Stimulated activated naive CD8-positive, alpha-beta T cell treated with anti-CD3 and anti-CD28 coated beads, Interleukin-15, amount 100 ng/mL, for 72 hours (primary cell): ENCODE measurements at regions not wholly inside any gene's neighbourhood (a gene's known extent, or its start where the extent isn't known, plus 50 kb on each side); places are given as distances from the start of the nearest gene placed in this dataset.

Source experiments
- ATAC-seq: fragments of 150-1000 bp; cut with Tn5 transposase; 2 replicates; pipeline ENCODE4 v1.10.0; 2021; ENCODE audit warnings: mild to moderate bottlenecking, moderate library complexity
- DNase-seq, 2 donors: peaks; one replicate each; pipeline ENCODE4 v3.0.0; 2021 to 2022
- H3K27ac Mint-ChIP-seq, 2 donors: one replicate each; pipeline ENCODE4 v1.8.0; 2022; ENCODE audit warnings: mild to moderate bottlenecking in 2 of 2, mixed read lengths in 2 of 2, moderate library complexity in 2 of 2
- H3K27me3 Mint-ChIP-seq: one replicate; pipeline ENCODE4 v1.8.0; 2022; ENCODE audit warnings: mixed read lengths
- H3K4me1 Mint-ChIP-seq: one replicate; pipeline ENCODE4 v1.8.0; 2022; ENCODE audit warnings: mild to moderate bottlenecking, mixed read lengths
- H3K4me3 Mint-ChIP-seq, 2 donors: one replicate each; pipeline ENCODE4 v1.8.0; 2022; ENCODE audit warnings: mild to moderate bottlenecking in 2 of 2, mixed read lengths in 2 of 2, moderate library complexity in 1 of 2
- H3K9me3 Mint-ChIP-seq, 2 donors: one replicate each; pipeline ENCODE4 v1.8.0; 2022; ENCODE audit warnings: mixed read lengths in 2 of 2

DNA sequence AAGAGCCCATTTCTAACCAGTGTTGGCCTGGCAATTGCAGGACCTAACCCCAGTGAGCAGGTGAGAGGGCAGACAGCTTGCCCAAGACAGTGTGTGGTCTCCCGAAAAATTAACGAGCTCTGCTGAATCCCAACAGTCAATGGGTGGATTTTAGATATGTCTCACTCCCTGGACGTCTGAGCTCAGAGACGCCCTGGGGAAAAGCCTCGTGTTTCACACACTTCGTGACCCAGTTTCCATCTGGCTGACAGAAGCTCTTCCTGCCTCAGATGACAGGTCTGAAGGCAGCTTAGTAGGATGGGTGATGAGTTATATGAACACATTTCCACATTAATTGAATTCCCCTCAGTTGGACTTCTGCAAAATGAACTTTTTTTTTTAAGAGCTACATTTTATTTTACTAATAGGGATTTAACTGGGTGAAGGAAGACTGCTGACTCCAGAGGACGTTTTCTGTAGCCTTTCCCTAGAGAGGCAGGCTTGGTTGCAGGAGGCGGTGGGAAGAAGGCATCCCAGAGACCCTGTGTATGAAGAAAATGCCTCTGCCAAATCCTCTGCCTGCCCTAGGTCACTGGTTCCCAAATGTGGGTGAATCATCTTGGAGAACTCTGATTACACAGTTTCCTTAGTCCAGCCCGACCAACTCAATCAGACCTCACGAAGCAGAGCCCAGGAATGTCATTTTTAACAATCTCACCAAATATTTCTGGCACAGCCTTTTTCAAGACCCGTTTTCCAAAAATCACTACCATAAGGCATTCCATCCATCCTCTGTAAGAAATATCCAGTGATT lies 71.7 kb upstream of the LY86 start:
- ATAC-seq = no peak
- Mint-ChIP-seq H3K27ac (no peak overlapping the region), H3K4me1 (peaks cover 47% of the 10 kb centered on the region), H3K9me3 (no peaks in the 10 kb centered on the region), H3K4me3 (peak overlapping the region; percentile 52 to 68), H3K27me3 (peaks cover 82% of the 10 kb centered on the region)
- DNase-seq = no peak

DNA sequence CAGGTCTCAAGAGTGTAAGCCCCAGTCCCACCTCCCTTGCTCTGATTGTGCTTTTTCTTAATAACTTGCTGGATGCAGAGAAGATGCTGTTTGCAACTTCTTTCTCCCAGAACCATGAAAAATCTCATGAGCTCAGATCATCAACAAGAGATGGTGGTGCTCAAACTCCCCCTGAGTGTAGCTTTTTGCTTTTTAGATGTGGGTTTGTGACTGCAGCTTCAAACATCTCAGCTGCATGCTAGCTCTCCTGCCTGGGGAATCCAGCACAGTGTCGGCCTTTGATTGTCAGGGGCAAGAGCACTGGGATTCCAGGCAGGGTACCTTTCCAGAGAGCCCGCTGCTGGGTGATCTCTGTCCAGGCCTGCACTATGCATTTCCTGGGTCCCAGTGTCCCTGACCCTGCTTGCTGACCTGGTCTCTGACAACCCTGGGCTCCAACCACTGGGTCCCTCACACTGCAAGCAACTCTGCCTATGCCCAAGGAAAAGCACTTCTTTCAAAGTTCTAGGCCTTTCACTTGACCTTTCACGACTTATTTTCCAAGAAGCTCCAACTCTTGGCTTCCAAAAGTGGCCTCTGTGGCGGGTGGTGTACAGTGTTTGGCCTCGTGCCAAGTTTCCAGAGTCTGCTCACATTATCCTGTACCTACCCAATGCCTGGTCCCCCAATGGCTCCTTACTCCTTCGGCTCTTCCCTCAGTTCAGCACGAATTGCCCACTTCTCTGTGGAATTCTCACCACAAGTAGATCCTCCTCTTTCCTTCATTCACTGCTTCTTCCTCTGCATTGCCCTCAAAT lies 69.7 kb upstream of the LY86 start:
- DNase-seq (no peak), ATAC-seq (no peak)
- Mint-ChIP-seq H3K4me1 (peaks cover 47% of the 10 kb centered on the region), H3K27me3 (peaks cover 78% of the 10 kb centered on the region), H3K9me3 (no peaks in the 10 kb centered on the region), H3K27ac (no peak overlapping the region), H3K4me3 (peak overlapping the region in 1 of 2 donors; percentile 49)

DNA sequence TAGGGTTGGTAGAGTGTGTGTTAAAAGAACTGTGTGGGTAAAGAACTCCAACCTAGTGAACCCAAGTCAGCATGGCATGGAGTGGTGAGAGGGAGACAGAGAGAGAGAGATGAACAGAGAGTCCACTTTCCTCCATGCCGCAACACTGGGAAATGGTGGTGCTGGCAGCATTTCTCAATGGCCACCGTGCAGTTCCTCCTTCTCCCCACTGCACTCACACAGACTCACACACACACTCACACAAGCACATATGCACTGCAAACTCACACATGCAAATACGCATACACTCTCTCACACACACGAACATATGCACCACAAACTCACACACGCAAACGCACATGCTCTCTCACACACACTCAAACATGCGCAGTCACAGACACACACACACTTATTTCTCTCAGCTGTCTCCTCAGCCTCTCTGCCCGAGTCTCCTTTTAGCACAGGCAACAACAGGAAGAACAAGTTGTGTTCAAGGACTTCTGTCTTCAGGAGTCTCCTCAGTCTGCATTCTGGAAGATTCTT lies 66.5 kb upstream of the LY86 start:
- Mint-ChIP-seq H3K27me3 (peaks cover 66% of the 10 kb centered on the region), H3K4me1 (peaks cover 20% of the 10 kb centered on the region), H3K4me3 (no peak overlapping the region), H3K9me3 (no peaks in the 10 kb centered on the region), H3K27ac (no peak overlapping the region)
- ATAC-seq (no peak), DNase-seq (no peak)

DNA sequence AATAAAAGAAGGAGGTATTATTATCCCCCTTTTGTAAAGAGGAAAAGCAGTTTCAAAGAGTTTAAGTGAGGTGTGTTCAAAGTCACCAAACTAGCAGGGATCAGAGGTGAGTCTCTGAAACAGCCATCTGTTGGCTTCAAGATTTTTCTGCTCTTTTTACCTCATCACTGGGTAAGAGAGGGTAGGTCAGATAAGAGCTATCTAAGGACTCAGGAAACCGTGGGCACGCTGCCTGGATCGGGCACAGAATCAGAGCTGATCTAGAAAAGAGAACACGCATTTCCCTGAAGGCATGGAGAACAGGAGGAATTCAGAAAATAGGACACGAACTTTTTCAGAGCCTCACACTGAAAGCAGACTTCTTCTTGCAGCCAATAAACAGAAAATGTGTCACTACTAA lies 65.8 kb upstream of the LY86 start:
- peaks cover 64% of the 10 kb centered on the region for H3K27me3 Mint-ChIP-seq
- ATAC-seq (no peak), DNase-seq (no peak)

DNA sequence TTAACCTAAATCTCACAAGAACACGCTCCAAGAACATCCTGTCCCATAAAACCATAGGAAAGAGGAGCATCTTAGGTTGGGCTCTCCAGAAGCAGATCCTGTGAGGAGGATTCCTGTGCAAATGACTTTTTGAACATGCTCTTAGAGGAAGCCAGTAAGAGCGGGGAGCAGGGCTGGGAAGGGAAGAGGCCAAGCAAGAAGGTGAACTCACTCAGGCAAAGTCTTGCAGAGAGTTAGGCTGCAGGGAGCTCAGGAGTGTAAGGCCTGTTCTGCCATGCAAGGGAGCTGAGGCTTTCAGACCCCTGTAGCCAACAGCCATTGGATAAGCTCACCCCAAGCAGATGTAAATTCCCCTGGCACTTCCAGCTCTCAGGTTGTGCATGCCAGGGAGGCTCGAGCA lies 63.6 kb upstream of the LY86 start:
- H3K9me3 Mint-ChIP-seq = peaks cover 0 to 3% of the 10 kb centered on the region in 2 donors

More for the DNA sequence above, 65.8 kb upstream of the LY86 start:
- peaks cover 18% of the 10 kb centered on the region for H3K4me1 Mint-ChIP-seq
- H3K9me3 Mint-ChIP-seq = no peaks in the 10 kb centered on the region
- no peak overlapping the region for H3K4me3 Mint-ChIP-seq
- H3K27ac Mint-ChIP-seq = no peak overlapping the region

DNA sequence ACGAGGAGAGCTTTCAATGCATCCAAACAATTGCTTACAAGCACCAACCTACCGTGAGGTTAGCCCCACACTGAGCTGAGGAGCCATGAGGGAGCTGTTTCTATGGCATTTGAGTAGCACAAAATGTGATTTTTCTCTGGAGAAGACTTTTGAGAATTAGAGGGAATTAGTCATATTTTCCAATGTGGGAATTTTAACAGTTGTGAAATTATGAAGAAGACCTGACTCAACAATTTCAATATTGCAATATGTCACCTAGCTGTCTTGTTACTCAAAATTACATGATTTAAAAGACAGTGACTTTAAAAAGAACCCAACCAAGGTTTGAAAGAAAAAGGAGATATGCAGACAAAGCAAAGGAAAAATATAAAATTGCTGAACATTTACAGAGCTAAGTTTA lies 62.6 kb upstream of the LY86 start:
- H3K4me3 Mint-ChIP-seq = no peak overlapping the region
- ATAC-seq (no peak), DNase-seq (no peak)
- peaks cover 46% of the 10 kb centered on the region for H3K27me3 Mint-ChIP-seq
- peaks cover 0 to 7% of the 10 kb centered on the region in 2 donors for H3K9me3 Mint-ChIP-seq
- no peak overlapping the region for H3K27ac Mint-ChIP-seq
- no peaks in the 10 kb centered on the region for H3K4me1 Mint-ChIP-seq

More for the DNA sequence above, 63.6 kb upstream of the LY86 start:
- no peak for DNase-seq
- H3K27ac Mint-ChIP-seq = no peak overlapping the region
- no peaks in the 10 kb centered on the region for H3K4me1 Mint-ChIP-seq
- no peak for ATAC-seq
- H3K27me3 Mint-ChIP-seq = peaks cover 46% of the 10 kb centered on the region
- H3K4me3 Mint-ChIP-seq = no peak overlapping the region

DNA sequence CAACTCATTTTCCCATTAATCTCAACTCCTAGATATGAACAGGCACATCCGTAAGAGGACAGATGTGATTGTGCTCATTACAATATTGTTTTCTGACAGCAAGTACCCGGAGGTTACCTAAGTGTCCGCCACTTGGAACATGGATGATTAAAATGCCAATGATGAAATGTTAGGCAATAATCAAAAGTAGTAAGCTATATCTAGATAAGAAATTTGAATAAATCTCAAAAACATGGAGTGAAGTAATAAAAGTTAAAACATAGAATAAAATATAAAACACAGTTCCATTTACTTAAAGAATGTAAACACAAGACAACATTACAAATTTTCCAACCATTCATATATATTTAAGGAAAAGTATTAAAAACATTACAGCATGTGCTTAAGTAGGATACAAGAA lies 59.2 kb upstream of the LY86 start:
- ATAC-seq = no peak
- Mint-ChIP-seq H3K4me1 (no peaks in the 10 kb centered on the region), H3K9me3 (peaks cover 0 to 7% of the 10 kb centered on the region in 2 donors), H3K4me3 (no peak overlapping the region), H3K27me3 (peaks cover 39% of the 10 kb centered on the region), H3K27ac (no peak overlapping the region)
- DNase-seq = no peak

DNA sequence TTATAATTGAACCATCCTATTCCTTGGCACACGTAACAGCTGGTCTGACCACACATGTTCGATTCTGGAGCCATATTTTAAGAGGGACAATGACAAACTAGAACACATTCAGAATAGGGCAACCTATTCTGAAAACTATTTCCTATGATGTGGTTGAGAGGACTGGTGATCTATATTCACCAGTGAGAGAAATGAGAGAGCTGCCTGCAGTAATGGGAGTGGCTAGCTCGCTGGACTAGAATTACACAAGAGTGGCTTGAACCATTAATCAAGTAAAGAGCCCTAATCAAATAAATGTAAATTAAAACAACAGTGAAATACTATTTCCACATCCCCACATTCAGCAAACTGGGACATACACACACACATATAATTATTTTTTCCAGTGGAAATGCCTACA lies 55.3 kb upstream of the LY86 start:
- ATAC-seq (no peak), DNase-seq (no peak)
- Mint-ChIP-seq H3K9me3 (peaks cover 0 to 7% of the 10 kb centered on the region in 2 donors), H3K4me3 (no peak overlapping the region), H3K4me1 (no peaks in the 10 kb centered on the region), H3K27ac (no peak overlapping the region), H3K27me3 (peaks cover 41% of the 10 kb centered on the region)

DNA sequence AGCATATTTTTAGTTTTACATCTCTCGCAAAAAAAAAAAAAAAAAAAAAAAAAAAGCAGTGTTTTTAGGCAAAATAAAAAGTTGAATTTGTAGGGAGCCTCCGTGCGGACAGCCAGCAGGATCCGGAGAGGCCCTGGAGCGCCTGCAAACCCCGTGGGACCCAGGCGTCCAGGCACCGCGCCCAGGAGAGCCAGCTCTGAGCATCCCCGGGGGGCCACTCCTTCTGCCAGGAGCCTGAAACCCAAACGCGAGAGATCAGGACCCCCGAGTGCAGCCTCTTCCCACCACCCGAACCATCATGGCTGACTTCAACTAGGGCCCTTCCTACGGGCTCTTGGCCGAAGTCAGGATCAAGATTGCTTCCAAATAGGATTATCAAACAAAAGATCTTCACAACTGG lies 54.1 kb upstream of the LY86 start:
- H3K9me3 Mint-ChIP-seq = peaks cover 0 to 7% of the 10 kb centered on the region in 2 donors
- H3K27me3 Mint-ChIP-seq = peaks cover 47% of the 10 kb centered on the region
- H3K4me3 Mint-ChIP-seq = no peak overlapping the region
- no peaks in the 10 kb centered on the region for H3K4me1 Mint-ChIP-seq
- H3K27ac Mint-ChIP-seq = no peak overlapping the region
- DNase-seq = no peak
- ATAC-seq = no peak

DNA sequence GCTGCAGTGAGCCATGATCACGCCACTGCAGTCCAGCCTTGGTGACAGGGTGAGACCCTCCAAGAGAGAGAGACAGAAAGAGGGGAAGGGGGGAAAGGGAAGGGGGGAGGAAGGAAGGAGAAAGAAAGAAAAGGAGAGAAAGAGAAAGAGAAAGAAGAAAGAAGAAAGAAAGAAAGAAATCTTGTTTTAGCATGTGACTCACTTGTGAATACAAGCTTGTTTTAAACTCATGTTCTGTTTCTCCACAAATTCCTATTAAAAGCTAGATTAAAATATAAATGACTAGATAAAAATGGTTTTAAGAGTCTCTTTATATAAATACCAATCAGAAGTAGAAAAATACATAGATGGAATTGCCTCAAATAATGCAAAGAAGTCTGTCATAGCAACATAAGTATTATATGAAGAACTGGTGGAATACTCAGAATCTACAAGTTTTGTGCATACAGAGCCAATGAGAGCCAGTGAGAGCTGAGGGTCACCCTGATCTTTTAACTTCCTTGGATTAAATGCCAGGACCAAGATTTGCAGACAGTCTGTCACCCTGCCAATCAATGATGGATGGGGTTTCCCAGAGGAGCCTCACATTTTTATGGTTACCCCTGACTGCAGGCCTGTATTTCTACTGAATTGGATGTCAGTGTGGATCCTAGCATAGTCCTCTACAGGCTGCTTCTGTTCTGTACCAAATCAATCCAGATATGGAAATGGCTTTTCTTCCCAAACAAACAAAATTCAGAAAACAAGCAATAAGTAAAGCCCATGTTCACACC lies 50.8 kb upstream of the LY86 start:
- Mint-ChIP-seq H3K27me3 (peaks cover 46% of the 10 kb centered on the region), H3K27ac (no peak overlapping the region)

DNA sequence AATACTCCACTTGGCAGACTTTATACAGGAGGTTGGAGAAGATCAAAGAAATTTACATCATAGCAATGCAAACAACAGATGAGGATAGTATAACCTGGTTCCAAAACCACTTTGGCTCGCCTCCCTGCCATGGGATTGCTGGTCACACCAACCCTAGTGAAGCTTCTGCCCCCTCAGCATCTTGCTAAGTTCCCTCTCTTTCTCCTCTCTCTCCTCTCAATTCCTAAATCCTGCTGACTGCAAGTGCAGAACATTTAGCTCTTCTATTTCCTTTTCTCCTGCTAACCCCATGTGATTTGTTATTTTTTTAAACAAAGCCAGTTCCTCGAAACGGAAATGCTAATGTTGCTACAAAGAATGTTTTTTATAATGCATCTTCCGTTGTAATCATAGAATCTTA lies 50.3 kb upstream of the LY86 start:
- H3K9me3 Mint-ChIP-seq = peaks cover 0 to 10% of the 10 kb centered on the region in 2 donors
- H3K27ac Mint-ChIP-seq = no peak overlapping the region
- no peaks in the 10 kb centered on the region for H3K4me1 Mint-ChIP-seq
- no peak for DNase-seq
- no peak for ATAC-seq
- H3K4me3 Mint-ChIP-seq = no peak overlapping the region
- peaks cover 46% of the 10 kb centered on the region for H3K27me3 Mint-ChIP-seq

More for the DNA sequence above, 50.8 kb upstream of the LY86 start:
- Mint-ChIP-seq H3K4me3 (no peak overlapping the region), H3K9me3 (peaks cover 0 to 5% of the 10 kb centered on the region in 2 donors), H3K4me1 (no peaks in the 10 kb centered on the region)
- no peak for ATAC-seq
- DNase-seq = no peak
